ENCODE measurements at regions not wholly inside any gene's neighbourhood (a gene's known extent, or its start where the extent isn't known, plus 50 kb on each side); places are given as distances from the start of the nearest gene placed in this dataset.

DNA sequence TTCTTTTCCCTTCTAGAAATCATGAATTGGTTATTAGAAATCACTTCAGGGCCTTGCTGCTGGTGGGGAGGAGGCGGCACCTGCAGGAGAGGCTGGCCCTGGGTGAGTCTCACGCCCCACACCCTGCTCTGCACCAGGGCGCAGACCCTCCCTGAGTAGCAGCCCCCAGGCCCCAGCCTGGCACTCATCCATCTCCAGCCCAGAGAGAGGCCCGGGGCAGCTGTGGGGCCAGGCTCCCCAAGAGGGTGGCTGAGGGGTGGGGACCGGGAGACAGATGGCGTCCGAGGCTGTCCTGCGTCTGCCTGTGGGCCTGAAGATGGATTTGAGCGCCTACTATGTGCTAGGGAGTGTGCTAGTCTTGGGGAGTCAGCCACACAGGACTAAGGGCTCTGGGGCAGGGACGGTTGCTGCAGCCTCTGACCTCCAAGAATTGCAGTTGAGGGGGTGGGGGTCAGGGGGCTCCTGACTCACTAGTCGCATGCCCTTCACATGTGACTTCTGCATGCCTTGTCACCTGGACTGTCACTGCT is 59.6 kb upstream of the GATA5 start:
- H3K9ac ChIP-seq (ENCODE audit: low read length in 5 of 5): no peak overlapping the region
- H3K36me3 ChIP-seq (ENCODE audit: control insufficient read depth in 5 of 5, insufficient read depth in 5 of 5, low read length in 5 of 5): no peaks in the 10 kb centered on the region
- H3K4me3 ChIP-seq (ENCODE audit: low read depth in 1 of 5, low read length in 5 of 5): no peak overlapping the region
- no peaks in the 10 kb centered on the region for H3K9me3 ChIP-seq (ENCODE audit: control insufficient read depth in 5 of 5, low read length in 5 of 5)
- H3K27ac ChIP-seq (ENCODE audit: low read depth, low read length): no peak overlapping the region
- H3K4me1 ChIP-seq (ENCODE audit: control insufficient read depth in 5 of 5, insufficient read depth in 5 of 5, low read length in 5 of 5): no peaks in the 10 kb centered on the region
- peaks cover 36 to 57% (median 46%) of the 10 kb centered on the region in 5 donors for H3K27me3 ChIP-seq (ENCODE audit: control insufficient read depth in 5 of 5, insufficient read depth in 4 of 5, low read length in 5 of 5)

GRCh38 chr20:62535964-62536363 is 60.2 kb upstream of the GATA5 start:
- Histone ChIP-seq H3K27me3 (ENCODE audit: control insufficient read depth in 5 of 5, insufficient read depth in 4 of 5, low read length in 5 of 5) (peaks cover 30 to 60% (median 49%) of the 10 kb centered on the region in 5 donors), H3K4me1 (ENCODE audit: control insufficient read depth in 5 of 5, insufficient read depth in 5 of 5, low read length in 5 of 5) (no peaks in the 10 kb centered on the region), H3K27ac (ENCODE audit: low read depth, low read length) (no peak overlapping the region), H3K9ac (ENCODE audit: low read length in 5 of 5) (no peak overlapping the region), H3K4me3 (ENCODE audit: low read depth in 1 of 5, low read length in 5 of 5) (no peak overlapping the region), H3K9me3 (ENCODE audit: control insufficient read depth in 5 of 5, low read length in 5 of 5) (no peaks in the 10 kb centered on the region), H3K36me3 (ENCODE audit: control insufficient read depth in 5 of 5, insufficient read depth in 5 of 5, low read length in 5 of 5) (no peaks in the 10 kb centered on the region)

- Histone ChIP-seq H3K4me1 (ENCODE audit: control insufficient read depth in 5 of 5, insufficient read depth in 5 of 5, low read length in 5 of 5) (no peaks in the 10 kb centered on the region), H3K27me3 (ENCODE audit: control insufficient read depth in 5 of 5, insufficient read depth in 4 of 5, low read length in 5 of 5) (peaks cover 28 to 51% (median 49%) of the 10 kb centered on the region in 5 donors), H3K9me3 (ENCODE audit: control insufficient read depth in 5 of 5, low read length in 5 of 5) (no peaks in the 10 kb centered on the region), H3K4me3 (ENCODE audit: low read depth in 1 of 5, low read length in 5 of 5) (no peak overlapping the region), H3K27ac (ENCODE audit: low read depth, low read length) (no peak overlapping the region), H3K9ac (ENCODE audit: low read length in 5 of 5) (no peak overlapping the region), H3K36me3 (ENCODE audit: control insufficient read depth in 5 of 5, insufficient read depth in 5 of 5, low read length in 5 of 5) (no peaks in the 10 kb centered on the region)
Observed at GRCh38 chr20:62536871-62537401, 61.1 kb upstream of the GATA5 start.

DNA sequence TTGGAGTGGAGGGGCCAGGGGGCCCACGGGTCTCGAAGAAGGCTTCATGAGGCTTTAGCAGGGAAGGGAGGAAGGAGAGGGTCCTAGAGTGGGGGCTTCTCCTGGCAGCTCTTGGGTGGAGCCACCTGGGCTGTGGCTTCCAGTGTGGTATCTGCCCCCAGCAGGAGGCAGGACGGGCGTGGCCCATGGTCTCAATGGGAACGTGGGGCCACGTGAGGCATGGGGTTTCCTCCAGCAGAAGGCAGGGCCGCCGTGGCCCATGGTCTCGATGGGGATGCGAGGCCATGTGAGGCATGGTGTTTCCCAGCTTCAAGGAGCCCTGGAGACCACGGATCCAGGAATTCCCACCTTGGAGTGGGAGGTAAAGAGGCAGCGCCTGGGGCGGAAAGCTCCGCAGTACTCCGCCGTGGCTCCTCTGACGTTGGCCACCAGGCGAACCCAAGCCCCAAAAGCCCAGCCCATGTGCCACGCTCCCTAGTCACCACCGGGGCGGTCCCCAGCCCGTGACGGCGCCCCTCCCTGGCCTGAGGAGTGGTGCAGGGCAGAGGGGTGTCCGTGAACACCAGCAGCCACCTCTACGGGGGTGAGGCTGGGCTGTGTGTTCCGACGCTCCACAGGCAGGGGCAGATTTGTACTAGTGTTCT is 62.0 kb upstream of the GATA5 start:
- Histone ChIP-seq H3K27me3 (ENCODE audit: control insufficient read depth in 5 of 5, insufficient read depth in 4 of 5, low read length in 5 of 5) (peaks cover 25 to 57% (median 48%) of the 10 kb centered on the region in 5 donors), H3K9ac (ENCODE audit: low read length in 5 of 5) (no peak overlapping the region), H3K4me3 (ENCODE audit: low read depth in 1 of 5, low read length in 5 of 5) (no peak overlapping the region), H3K36me3 (ENCODE audit: control insufficient read depth in 5 of 5, insufficient read depth in 5 of 5, low read length in 5 of 5) (no peaks in the 10 kb centered on the region), H3K27ac (ENCODE audit: low read depth, low read length) (no peak overlapping the region), H3K9me3 (ENCODE audit: control insufficient read depth in 5 of 5, low read length in 5 of 5) (no peaks in the 10 kb centered on the region), H3K4me1 (ENCODE audit: control insufficient read depth in 5 of 5, insufficient read depth in 5 of 5, low read length in 5 of 5) (no peaks in the 10 kb centered on the region)

- Histone ChIP-seq H3K9me3 (ENCODE audit: control insufficient read depth in 5 of 5, low read length in 5 of 5) (peaks cover 0 to 2% (median 0%) of the 10 kb centered on the region in 5 donors), H3K4me3 (ENCODE audit: low read depth in 1 of 5, low read length in 5 of 5) (no peak overlapping the region), H3K27ac (ENCODE audit: low read depth, low read length) (no peak overlapping the region), H3K9ac (ENCODE audit: low read length in 5 of 5) (no peak overlapping the region), H3K27me3 (ENCODE audit: control insufficient read depth in 5 of 5, insufficient read depth in 4 of 5, low read length in 5 of 5) (peaks cover 24 to 50% (median 45%) of the 10 kb centered on the region in 5 donors), H3K36me3 (ENCODE audit: control insufficient read depth in 5 of 5, insufficient read depth in 5 of 5, low read length in 5 of 5) (no peaks in the 10 kb centered on the region), H3K4me1 (ENCODE audit: control insufficient read depth in 5 of 5, insufficient read depth in 5 of 5, low read length in 5 of 5) (no peaks in the 10 kb centered on the region)
Observed at GRCh38 chr20:62539198-62540045, 63.6 kb upstream of the GATA5 start.

- Histone ChIP-seq H3K9ac (ENCODE audit: low read length in 5 of 5) (no peak overlapping the region), H3K36me3 (ENCODE audit: control insufficient read depth in 5 of 5, insufficient read depth in 5 of 5, low read length in 5 of 5) (no peaks in the 10 kb centered on the region), H3K4me3 (ENCODE audit: low read depth in 1 of 5, low read length in 5 of 5) (no peak overlapping the region), H3K4me1 (ENCODE audit: control insufficient read depth in 5 of 5, insufficient read depth in 5 of 5, low read length in 5 of 5) (no peaks in the 10 kb centered on the region), H3K9me3 (ENCODE audit: control insufficient read depth in 5 of 5, low read length in 5 of 5) (peaks cover 0 to 7% (median 0%) of the 10 kb centered on the region in 5 donors), H3K27me3 (ENCODE audit: control insufficient read depth in 5 of 5, insufficient read depth in 4 of 5, low read length in 5 of 5) (peaks cover 24 to 53% (median 43%) of the 10 kb centered on the region in 5 donors), H3K27ac (ENCODE audit: low read depth, low read length) (no peak overlapping the region)
Observed at GRCh38 chr20:62540504-62540903, 64.7 kb upstream of the GATA5 start.

GRCh38 chr20:62542862-62543261 is 67.1 kb upstream of the GATA5 start:
- Histone ChIP-seq H3K9ac (ENCODE audit: low read length in 5 of 5) (no peak overlapping the region), H3K36me3 (ENCODE audit: control insufficient read depth in 5 of 5, insufficient read depth in 5 of 5, low read length in 5 of 5) (no peaks in the 10 kb centered on the region), H3K27me3 (ENCODE audit: control insufficient read depth in 5 of 5, insufficient read depth in 4 of 5, low read length in 5 of 5) (peaks cover 22 to 49% (median 45%) of the 10 kb centered on the region in 5 donors), H3K4me1 (ENCODE audit: control insufficient read depth in 5 of 5, insufficient read depth in 5 of 5, low read length in 5 of 5) (no peaks in the 10 kb centered on the region), H3K27ac (ENCODE audit: low read depth, low read length) (no peak overlapping the region), H3K4me3 (ENCODE audit: low read depth in 1 of 5, low read length in 5 of 5) (no peak overlapping the region), H3K9me3 (ENCODE audit: control insufficient read depth in 5 of 5, low read length in 5 of 5) (peaks cover 0 to 7% (median 0%) of the 10 kb centered on the region in 5 donors)

- no peak overlapping the region for H3K9ac ChIP-seq (ENCODE audit: low read length in 5 of 5)
- no peaks in the 10 kb centered on the region for H3K36me3 ChIP-seq (ENCODE audit: control insufficient read depth in 5 of 5, insufficient read depth in 5 of 5, low read length in 5 of 5)
- peaks cover 0 to 7% (median 0%) of the 10 kb centered on the region in 5 donors for H3K9me3 ChIP-seq (ENCODE audit: control insufficient read depth in 5 of 5, low read length in 5 of 5)
- H3K27me3 ChIP-seq (ENCODE audit: control insufficient read depth in 5 of 5, insufficient read depth in 4 of 5, low read length in 5 of 5): peaks cover 20 to 54% (median 43%) of the 10 kb centered on the region in 5 donors
- H3K4me3 ChIP-seq (ENCODE audit: low read depth in 1 of 5, low read length in 5 of 5): no peak overlapping the region
- no peak overlapping the region for H3K27ac ChIP-seq (ENCODE audit: low read depth, low read length)
- no peaks in the 10 kb centered on the region for H3K4me1 ChIP-seq (ENCODE audit: control insufficient read depth in 5 of 5, insufficient read depth in 5 of 5, low read length in 5 of 5)
Observed at GRCh38 chr20:62543470-62544302, 67.9 kb upstream of the GATA5 start.

- no peaks in the 10 kb centered on the region for H3K4me1 ChIP-seq (ENCODE audit: control insufficient read depth in 5 of 5, insufficient read depth in 5 of 5, low read length in 5 of 5)
- H3K9ac ChIP-seq (ENCODE audit: low read length in 5 of 5): no peak overlapping the region
- H3K27ac ChIP-seq (ENCODE audit: low read depth, low read length): no peak overlapping the region
- H3K9me3 ChIP-seq (ENCODE audit: control insufficient read depth in 5 of 5, low read length in 5 of 5): peaks cover 0 to 7% (median 0%) of the 10 kb centered on the region in 5 donors
- no peaks in the 10 kb centered on the region for H3K36me3 ChIP-seq (ENCODE audit: control insufficient read depth in 5 of 5, insufficient read depth in 5 of 5, low read length in 5 of 5)
- peaks cover 24 to 60% (median 52%) of the 10 kb centered on the region in 5 donors for H3K27me3 ChIP-seq (ENCODE audit: control insufficient read depth in 5 of 5, insufficient read depth in 4 of 5, low read length in 5 of 5)
- H3K4me3 ChIP-seq (ENCODE audit: low read depth in 1 of 5, low read length in 5 of 5): no peak overlapping the region
Observed at GRCh38 chr20:62544505-62545055, 68.8 kb upstream of the GATA5 start.

Data from subcutaneous abdominal adipose tissue (tissue), 5 donors.